K562 (cell line): ENCODE measurements at regions not wholly inside any gene's neighbourhood (a gene's known extent, or its start where the extent isn't known, plus 50 kb on each side); places are given as distances from the start of the nearest gene placed in this dataset.

Experiments
- ATAC-seq: fragments of 200-7000 bp; cut with Tn5 transposase; 3 replicates; pipeline ENCODE4 v1.9.1; 2020; ENCODE audit warnings: moderate library complexity
- BruUV-seq: library from RNA; stranded (reverse); fragments of 400-500 nt; replicated peaks from 2 replicates; lab custom pipeline; 2021; lab: Mats Ljungman, UMichigan
- CTCF ChIA-PET: fragments of 300-600 bp; formaldehyde crosslinking; extraction: SDS; loops from one replicate; lab custom pipeline; 2021; ENCODE audit warnings: low intra/inter-chr PET ratio; lab: Yijun Ruan, JAX
- POLR2A ChIA-PET: fragments of 300-600, 350-650 bp; sonication (Branson Sonifier 250); formaldehyde crosslinking; extraction: SDS; loops from one replicate; lab custom pipeline; 2021; ENCODE audit warnings: antibody characterized with exemption, inconsistent platforms; lab: Yijun Ruan, JAX
- DNase-seq, 4 experiments: peaks; one replicate each; pipeline versions ENCODE4 v3.0.0 to v3.0.0-alpha.2; 2011 to 2018; ENCODE audit warnings: low spot score in 3 of 4, mixed read lengths in 3 of 4; ENCODE audit errors: extremely low read depth in 1 of 4
- FAIRE-seq: peaks from 2 replicates; lab custom pipeline; 2011; peaks lifted over from hg19 to GRCh38; lab: Jason Lieb, UNC
- H2AFZ ChIP-seq: 2 replicates; pipeline ENCODE4 v1.6.0; 2011; ENCODE audit warnings: low read depth, low read length, control low read depth, inconsistent platforms
- H3K27ac ChIP-seq: fragments of 200-600 bp; 3 replicates; pipeline ENCODE4 v1.8.0; 2011; ENCODE audit warnings: low read depth, mild to moderate bottlenecking, control low read depth, inconsistent platforms, low read length, moderate library complexity, mixed read lengths; ENCODE audit errors: extremely low read depth
- H3K27me3 ChIP-seq, 2 experiments: fragments of 300-600 bp in 1 of 2; 2 replicates in 1 of 2; 3 replicates in 1 of 2; pipeline versions ENCODE4 v1.6.0 to v1.8.0; 2011; ENCODE audit warnings: inconsistent platforms in 2 of 2, low read length in 2 of 2, mild to moderate bottlenecking in 1 of 2, mixed read lengths in 1 of 2, moderate library complexity in 1 of 2; ENCODE audit not compliant: control insufficient read depth in 2 of 2, insufficient read depth in 2 of 2
- H3K36me3 ChIP-seq: fragments of 300-600 bp; 3 replicates; pipeline ENCODE4 v1.8.0; 2011; ENCODE audit warnings: mild to moderate bottlenecking, low read length, inconsistent platforms; ENCODE audit not compliant: control insufficient read depth, insufficient read depth
- H3K4me1 ChIP-seq, 2 experiments: fragments of 200-600 bp in 1 of 2; replicated peaks in 1 of 2; 2 replicates in 1 of 2; 3 replicates in 1 of 2; pipeline versions ENCODE4 v1.5.1 to v1.8.0; 2011; ENCODE audit warnings: inconsistent platforms in 2 of 2, low read length in 2 of 2, mild to moderate bottlenecking in 1 of 2, mixed read lengths in 1 of 2, moderate library complexity in 1 of 2; ENCODE audit not compliant: control insufficient read depth in 2 of 2, insufficient read depth in 2 of 2
- H3K4me2 ChIP-seq: 2 replicates; pipeline ENCODE4 v1.6.1; 2011; ENCODE audit warnings: low read length, control low read depth, inconsistent platforms, mixed read lengths; ENCODE audit not compliant: insufficient read depth
- H3K4me3 ChIP-seq: fragments of 200-600 bp; sonication (generic), shearing (Covaris generic); 2 replicates; pipeline ENCODE4 v1.5.1; 2016; ENCODE audit warnings: control low read depth, inconsistent platforms
- H3K79me2 ChIP-seq: fragments of 200-600 bp; 3 replicates; pipeline ENCODE4 v1.8.0; 2011; ENCODE audit warnings: low read length, inconsistent platforms; ENCODE audit not compliant: control insufficient read depth, insufficient read depth
- H3K9ac ChIP-seq, 2 experiments: 2 replicates each; pipeline versions ENCODE4 v1.6.0 to v1.6.1; 2011; ENCODE audit warnings: low read depth in 2 of 2, low read length in 2 of 2, control low read depth in 1 of 2, inconsistent platforms in 1 of 2, mild to moderate bottlenecking in 1 of 2, mixed read lengths in 1 of 2; ENCODE audit not compliant: insufficient read depth in 1 of 2
- H3K9me1 ChIP-seq: one replicate; pipeline ENCODE4 v1.6.0; 2011; ENCODE audit warnings: inconsistent platforms, mild to moderate bottlenecking, low read length, moderate library complexity; ENCODE audit not compliant: control insufficient read depth, insufficient read depth
- H3K9me3 ChIP-seq: replicated peaks from 2 replicates; pipeline ENCODE4 v1.5.1; 2011; ENCODE audit warnings: low read depth, low read length, inconsistent platforms; ENCODE audit not compliant: control insufficient read depth, insufficient read depth
- H4K20me1 ChIP-seq: replicated peaks from 2 replicates; pipeline ENCODE4 v1.6.1; 2011; ENCODE audit warnings: low read length, inconsistent platforms, mixed read lengths; ENCODE audit not compliant: control insufficient read depth, insufficient read depth
- CBX2 ChIP-seq: fragments of 200-600 bp; sonication (generic); IDR thresholded peaks from one replicate; pipeline ENCODE4 v1.6.1; 2012; ENCODE audit warnings: mild to moderate bottlenecking, low read length, inconsistent platforms; ENCODE audit not compliant: insufficient read depth, poor library complexity, severe bottlenecking
- ETV1 ChIP-seq: fragments of 450-650 bp; conservative IDR thresholded peaks from 2 replicates; pipeline ENCODE4 v1.6.1; 2016; ENCODE audit warnings: missing genetic modification characterization, control low read depth, low read depth, missing compliant biosample characterization
- PCBP1 ChIP-seq: fragments of 200-400 bp; formaldehyde crosslinking; IDR thresholded peaks from 2 replicates; pipeline ENCODE4 v1.6.1; 2018; ENCODE audit warnings: mild to moderate bottlenecking, low read depth, low read length; ENCODE audit not compliant: poor library complexity, severe bottlenecking
- TBL1XR1 ChIP-seq, 2 experiments: IDR thresholded peaks; 2 replicates each; pipeline ENCODE4 v1.6.1; 2012; ENCODE audit warnings: improper control_type of control experiment in 2 of 2, low read length in 2 of 2, mild to moderate bottlenecking in 1 of 2
- ZNF12 ChIP-seq: sonication (generic); formaldehyde crosslinking; IDR thresholded peaks from 2 replicates; pipeline ENCODE4 v1.4.0; 2020; ENCODE audit warnings: mild to moderate bottlenecking, missing genetic modification reagents
- ZNF398 ChIP-seq: fragments of 250-450 bp; sonication (Bioruptor Pico); IDR thresholded peaks from 2 replicates; pipeline ENCODE4 v1.8.0; 2021; ENCODE audit warnings: moderate library complexity, mild to moderate bottlenecking, inconsistent platforms
- whole genome bisulfite sequencing: fragments of 100-300 bp; shearing (Covaris generic); methylation state at CpG from one replicate; pipeline ENCODE4 v1.1.6; 2016; ENCODE audit warnings: low coverage, mixed read lengths; ENCODE audit not compliant: insufficient coverage; ENCODE audit errors: missing lambda C conversion rate; 5-methylcytosine and 5-hydroxymethylcytosine counted together
- in situ Hi-C: fragments of 300-500 bp; cut with MboI; formaldehyde crosslinking; loops from 4 replicates; pipeline ENCODE4 v1.15.0; 2018; ENCODE audit warnings: inconsistent platforms, mixed read lengths
- intact Hi-C: fragments of 100-400 bp; cut with micrococcal nuclease; formaldehyde crosslinking; loops from 2 replicates; pipeline ENCODE4 v1.14.2; 2022

GRCh38 chr2:161030260-161031063, 129.8 kb upstream of the TANK start:
- Histone ChIP-seq H3K9ac (no peak overlapping the region), H2AFZ (no peak overlapping the region), H4K20me1 (no peaks in the 10 kb centered on the region), H3K4me2 (no peak overlapping the region), H3K27ac (no peak overlapping the region), H3K79me2 (no peaks in the 10 kb centered on the region), H3K27me3 (no peaks in the 10 kb centered on the region), H3K9me1 (no peaks in the 10 kb centered on the region), H3K4me3 (no peak overlapping the region), H3K36me3 (no peaks in the 10 kb centered on the region), H3K9me3 (no peaks in the 10 kb centered on the region), H3K4me1 (no peaks in the 10 kb centered on the region)
- no peak for DNase-seq
- POLR2A ChIA-PET = no interaction called here
- ATAC-seq = no peak
- no peak for FAIRE-seq
- CTCF ChIA-PET = no interaction called here
- TF ChIP-seq CBX2 (no peak), ZNF12 (CRISPR knock-in tag) (no peak), ETV1 (no peak), PCBP1 (no peak), TBL1XR1 (IDR thresholded peaks at IDR 0.05; ENCODE audit: low read length in 2 of 2) (no peak), ZNF398 (CRISPR knock-in tag) (no peak)
- WGBS = 1% methylated on average over 3 of the region's 3 CpGs
- BruUV-seq = no TSS peak
- in situ Hi-C loops = no loop called here
- intact Hi-C loops = no loop called here
